ENCODE measurements at regions not wholly inside any gene's neighbourhood (a gene's known extent, or its start where the extent isn't known, plus 50 kb on each side); places are given as distances from the start of the nearest gene placed in this dataset.

GRCh38 chr14:98498019-98498885, 773.7 kb downstream of the BCL11B start:
- no peak for DNase-seq (ENCODE audit: low read depth)

DNA sequence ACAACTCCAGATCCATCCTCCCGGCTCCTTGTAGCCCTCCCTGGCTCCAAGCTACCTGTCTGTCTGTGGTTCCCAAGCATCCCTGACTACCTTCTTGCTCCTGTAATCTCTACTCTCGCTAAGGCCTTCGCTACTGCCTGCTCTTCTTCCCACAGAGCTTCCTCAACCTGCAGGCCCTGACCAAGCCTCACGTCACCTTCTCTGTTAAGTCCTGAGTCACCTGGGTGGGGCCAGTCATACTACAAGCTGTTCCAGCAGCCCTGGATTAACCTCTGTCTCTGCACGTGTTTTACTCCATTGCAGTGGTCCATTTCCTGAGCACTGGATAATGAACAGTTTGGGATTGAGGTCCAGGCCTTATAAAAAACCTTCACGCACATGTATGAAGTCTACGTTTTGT, 770.7 kb downstream of the BCL11B start:
- no peak for DNase-seq (ENCODE audit: low read depth)

DNA sequence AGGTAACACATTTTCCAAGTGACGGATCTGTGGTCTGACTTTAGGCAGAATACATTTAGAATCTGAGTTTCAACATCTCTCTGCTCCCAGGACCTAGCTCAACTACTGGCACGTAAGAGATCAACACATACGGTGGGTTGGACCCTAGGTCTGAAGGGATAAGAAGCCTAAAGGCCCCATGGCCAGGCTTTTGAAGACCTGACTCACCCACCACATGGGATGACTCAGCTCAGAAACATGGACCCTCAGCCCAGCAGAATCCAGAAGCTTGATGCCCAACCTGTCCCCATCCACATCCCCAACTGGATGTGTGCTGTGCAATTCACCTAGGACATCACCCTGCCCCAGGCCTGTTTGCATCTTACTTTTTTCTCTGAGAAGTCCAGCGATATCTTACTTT, 770.2 kb downstream of the BCL11B start:
- DNase-seq (ENCODE audit: low read depth), result no peak

- DNase-seq (ENCODE audit: low read depth), result no peak
Measured at GRCh38 chr14:98503086-98503815, 768.7 kb downstream of the BCL11B start.

DNA sequence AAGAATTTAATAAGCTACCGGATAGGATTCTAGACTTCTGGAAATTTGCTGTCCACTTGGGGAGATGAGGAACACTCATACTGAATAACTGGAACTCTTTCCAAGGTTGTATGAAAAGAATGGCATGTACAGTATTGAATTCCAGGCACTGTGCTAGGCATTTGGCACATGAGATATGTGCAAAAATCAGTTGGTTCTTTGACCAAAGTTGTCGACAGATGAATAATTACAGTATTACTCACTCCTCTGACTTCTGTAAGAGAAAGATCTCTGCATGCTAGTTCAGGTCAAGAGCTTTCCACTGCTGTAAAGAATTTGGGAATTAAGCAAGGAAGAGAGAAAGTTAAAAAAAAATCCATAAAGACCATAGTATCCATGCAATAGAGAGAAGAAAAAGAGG, 764.7 kb downstream of the BCL11B start:
- no peak for DNase-seq (ENCODE audit: low read depth)

DNA sequence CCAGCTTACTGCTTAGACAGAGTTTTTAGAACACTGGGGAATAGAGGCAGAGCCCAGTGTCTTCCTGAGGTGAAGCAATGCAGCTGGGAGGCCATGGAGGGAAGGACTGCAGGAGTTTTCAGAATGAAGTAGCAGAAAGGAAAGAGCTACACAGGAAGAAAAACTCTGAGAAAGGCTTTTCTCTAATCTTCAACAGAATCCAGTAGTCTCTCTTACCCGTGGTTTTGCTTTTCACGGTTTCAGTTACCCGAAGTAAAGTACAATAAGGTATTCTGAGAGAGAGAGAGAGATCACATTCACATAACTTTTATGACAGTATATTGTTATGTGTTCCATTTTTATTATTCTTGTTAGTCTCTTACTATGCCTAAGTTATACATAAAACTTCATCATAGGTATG, 761.6 kb downstream of the BCL11B start:
- DNase-seq (ENCODE audit: low read depth), result no peak

DNA sequence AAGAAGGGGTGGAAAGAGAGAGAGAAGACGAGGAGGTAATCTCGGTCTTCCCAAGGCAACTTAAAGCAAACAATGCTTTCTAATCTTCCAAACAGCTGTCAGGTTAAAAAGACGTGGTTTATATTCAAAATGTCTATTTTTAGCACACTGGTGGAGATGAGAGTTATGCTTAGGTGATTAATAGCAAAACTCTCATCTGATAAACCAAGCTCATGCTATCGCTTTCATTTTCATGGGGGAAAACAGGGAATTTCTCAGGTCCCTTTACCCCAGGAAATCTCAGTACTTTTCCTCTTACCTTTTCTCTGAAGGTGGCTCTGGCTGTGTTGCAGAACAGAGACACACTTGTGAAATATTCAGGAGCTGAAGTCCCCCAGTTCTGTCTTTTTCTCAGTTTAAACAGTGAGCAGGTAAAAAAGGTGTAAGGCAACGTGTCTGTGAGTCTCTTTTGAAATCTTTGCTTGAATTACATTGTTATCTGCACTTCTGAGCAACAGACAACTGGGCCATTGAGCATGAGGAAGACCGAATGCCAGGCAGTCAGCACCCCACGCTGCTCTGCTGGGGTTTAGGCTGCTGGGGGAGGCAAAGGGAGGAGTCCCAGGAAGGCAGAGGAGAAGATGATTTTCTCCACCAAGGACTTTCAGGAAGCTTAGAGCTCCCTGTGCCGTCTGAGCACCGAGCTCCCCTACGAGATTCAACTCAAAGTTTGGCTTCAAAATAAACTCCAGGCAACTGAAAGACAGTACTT, 759.3 kb downstream of the BCL11B start:
- DNase-seq (ENCODE audit: low read depth), result no peak

GRCh38 chr14:98513558-98513957, 758.4 kb downstream of the BCL11B start:
- no peak for DNase-seq (ENCODE audit: low read depth)

DNA sequence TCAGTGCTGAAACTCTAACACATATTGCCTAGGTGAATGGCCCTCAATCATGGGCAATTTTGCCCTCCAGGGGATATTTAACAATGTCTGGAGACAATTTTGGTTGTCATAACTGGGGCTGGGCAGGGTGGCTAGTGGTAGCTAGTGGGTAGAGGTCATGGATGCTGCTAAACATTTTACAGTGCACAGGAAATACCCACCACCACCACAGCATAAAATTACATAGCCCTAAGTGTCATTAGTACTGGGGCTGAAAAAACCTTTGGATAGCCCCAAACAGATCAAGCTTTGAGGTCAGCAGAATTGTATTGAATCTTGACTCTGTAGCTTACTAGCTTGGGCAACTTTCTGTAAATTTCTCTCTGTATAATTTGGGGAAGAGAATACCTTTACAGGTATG, 758.0 kb downstream of the BCL11B start:
- DNase-seq (ENCODE audit: low read depth), result no peak

- no peak for DNase-seq (ENCODE audit: low read depth)
Measured at GRCh38 chr14:98536256-98536655, 735.7 kb downstream of the BCL11B start.

- DNase-seq (ENCODE audit: low read depth), result no peak
Measured at GRCh38 chr14:98542316-98542715, 729.7 kb downstream of the BCL11B start.

DNA sequence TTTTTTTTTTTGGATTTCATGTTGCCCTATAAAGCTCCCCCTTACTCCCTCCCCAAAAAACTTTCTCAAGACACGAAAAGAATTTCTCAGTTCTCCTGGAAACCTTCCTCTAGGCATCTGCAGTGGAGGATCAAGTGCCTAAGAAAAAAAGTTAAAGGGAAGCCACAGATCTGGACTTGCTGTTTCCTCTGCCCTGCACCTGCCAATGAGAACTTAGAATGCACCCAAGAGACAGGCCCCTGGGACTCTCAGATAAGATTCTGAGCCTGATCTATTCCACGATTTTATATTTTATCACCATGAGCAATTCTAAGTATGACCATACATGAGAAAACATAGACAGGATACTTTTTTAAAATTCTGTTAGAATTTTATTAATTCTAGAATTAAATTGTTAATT, 728.9 kb downstream of the BCL11B start:
- DNase-seq (ENCODE audit: low read depth), result no peak

DNA sequence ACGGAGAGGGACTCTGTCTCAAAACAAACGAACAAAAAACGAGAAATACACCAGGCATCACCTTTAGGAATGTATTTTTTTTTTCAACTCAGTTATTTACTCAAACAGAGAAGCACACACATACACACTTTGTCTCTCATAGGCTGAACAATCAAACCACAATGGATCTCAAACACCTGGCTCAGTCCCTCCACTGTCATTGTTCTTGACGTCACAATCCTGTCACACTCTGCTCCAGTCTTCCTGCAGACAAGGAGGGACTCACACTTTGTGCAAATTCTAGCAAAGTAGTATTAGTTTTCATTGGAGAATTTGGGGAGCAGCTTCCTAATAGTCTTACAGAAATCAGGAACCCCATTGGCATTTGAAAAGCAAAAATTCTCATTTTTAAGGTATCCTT, 727.8 kb downstream of the BCL11B start:
- no peak for DNase-seq (ENCODE audit: low read depth)

GRCh38 chr14:98545181-98545580, 726.8 kb downstream of the BCL11B start:
- DNase-seq (ENCODE audit: low read depth), result no peak

DNA sequence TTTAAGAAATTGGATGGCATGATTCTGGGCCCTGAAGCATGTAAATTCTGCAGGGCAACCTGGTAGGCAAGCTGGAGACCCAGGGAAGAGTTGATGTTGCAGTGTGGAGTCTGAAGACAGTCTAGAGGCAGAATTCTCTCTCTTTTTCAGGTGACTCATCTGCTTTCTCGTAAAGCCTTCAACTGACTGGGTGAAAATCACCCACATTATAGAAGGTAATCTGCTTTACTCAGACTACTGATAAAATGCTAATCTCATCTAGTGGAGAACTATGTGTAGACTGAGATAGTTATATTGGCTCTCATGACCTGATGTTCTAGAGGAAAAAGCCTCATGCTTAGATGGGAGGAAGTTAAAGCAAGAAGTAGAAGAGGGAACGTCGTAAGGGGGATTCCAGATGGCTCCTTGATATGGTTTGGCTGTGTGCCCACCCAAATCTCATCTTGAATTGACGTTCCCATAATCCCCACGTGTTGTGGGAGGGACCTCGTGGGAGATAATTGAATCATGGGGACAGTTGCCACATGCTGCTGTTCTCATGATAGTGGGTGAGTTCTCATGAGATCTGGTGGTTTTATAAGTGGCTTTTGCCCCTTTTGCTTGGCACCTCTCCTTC, 723.8 kb downstream of the BCL11B start:
- no peak for DNase-seq (ENCODE audit: low read depth)

- no peak for DNase-seq (ENCODE audit: low read depth)
Measured at GRCh38 chr14:98551028-98551427, 721.0 kb downstream of the BCL11B start.

DNA sequence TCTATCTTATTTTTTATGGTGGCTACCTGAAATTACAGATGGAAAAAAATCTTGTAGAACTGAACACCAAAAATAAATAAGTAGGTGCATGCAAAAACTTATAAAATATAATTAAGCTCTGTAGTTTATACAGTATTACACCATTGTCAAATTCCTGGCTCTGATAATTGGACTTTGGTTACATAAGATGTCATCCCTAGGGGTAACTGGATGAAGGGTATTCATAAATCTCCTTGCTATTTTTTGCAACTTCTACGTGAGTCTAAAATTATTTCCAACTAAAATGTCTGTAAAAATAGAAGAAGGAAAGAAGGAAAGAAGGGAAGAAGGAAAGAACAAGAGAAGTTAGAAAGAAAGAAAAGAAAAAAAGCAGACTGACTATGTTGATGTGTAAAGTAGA, 716.6 kb downstream of the BCL11B start:
- no peak for DNase-seq (ENCODE audit: low read depth)

DNA sequence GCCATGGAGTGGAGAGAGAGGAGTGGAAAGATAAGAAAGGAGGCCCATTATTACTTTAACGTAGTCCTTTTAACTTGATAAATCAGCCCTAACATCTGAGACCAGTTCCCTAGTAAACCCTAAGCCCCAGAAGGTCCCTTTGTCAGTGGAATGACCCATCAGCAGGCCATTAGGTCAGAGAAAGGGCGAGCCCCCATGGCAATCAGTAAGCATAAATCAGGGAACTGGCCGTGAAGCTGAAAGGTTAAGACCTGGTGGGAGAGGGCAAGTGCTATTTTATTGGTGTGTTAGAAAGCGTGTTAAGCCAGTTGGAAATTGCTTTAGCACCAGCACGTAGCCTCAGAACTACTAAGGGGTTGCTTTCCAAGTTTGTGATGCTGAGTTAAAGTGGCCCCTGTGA, 708.0 kb downstream of the BCL11B start:
- DNase-seq (ENCODE audit: low read depth), result no peak

- no peak for DNase-seq (ENCODE audit: low read depth)
Measured at GRCh38 chr14:98564541-98564940, 707.5 kb downstream of the BCL11B start.

DNA sequence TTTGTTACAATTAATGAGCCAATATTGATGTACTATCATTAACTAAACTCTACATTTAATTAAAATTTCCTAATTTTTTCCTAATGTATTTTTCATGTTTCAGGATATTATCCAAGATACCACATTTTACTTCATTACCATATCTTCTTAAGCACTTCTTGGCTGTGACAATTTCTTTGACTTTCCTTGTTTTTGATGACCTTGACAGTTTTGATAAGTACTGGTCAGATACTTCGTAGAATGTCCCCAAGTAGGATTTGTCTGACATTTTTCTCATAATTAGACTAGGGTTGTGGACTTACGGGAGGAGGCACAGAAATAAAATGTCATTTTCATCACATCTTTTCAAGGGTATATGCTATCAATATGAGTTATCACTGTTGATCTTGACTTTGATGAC, 700.9 kb downstream of the BCL11B start:
- no peak for DNase-seq (ENCODE audit: low read depth)

DNA sequence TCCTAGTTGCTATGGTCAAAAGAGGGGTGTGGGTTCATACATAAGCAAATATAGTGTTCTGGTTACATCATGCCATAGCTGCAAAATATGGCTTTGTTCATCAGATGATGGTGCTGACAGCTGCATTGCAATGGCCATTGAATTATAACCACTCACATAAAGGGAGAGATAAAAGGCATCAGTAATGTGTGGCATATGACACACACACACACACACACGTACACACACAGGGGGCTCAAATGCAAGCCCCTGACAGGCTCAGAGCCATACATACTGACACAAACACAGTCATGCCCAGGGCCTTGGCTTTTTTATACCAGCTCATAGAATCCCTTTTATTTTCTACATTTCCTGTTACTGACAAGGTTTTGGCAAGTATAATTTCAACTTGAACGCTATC, 698.9 kb downstream of the BCL11B start:
- DNase-seq (ENCODE audit: low read depth), result no peak

DNA sequence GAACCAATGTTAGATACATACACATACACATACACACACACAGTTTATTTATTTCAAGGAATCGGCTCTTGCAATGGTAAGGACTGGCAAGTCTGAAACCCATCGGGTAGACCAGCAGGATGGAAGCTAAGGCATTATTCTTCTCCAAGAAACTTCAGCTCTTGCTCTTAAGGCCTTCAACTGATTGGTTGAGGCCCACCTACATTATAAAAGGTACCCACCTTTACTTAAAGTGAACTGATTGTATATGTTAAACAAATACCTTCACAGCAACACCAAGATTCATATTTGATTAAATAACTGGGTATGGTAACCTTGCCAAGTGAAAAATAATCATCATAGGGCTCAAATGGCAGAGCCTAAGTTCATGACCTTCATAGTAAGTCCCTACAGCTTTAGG, 695.5 kb downstream of the BCL11B start:
- DNase-seq (ENCODE audit: low read depth), result no peak

Measured in myocyte (in vitro differentiated cells).